CD4-positive, alpha-beta T cell treated with Interferon alpha-2 for 1 hour (primary cell): ENCODE measurements at regions not wholly inside any gene's neighbourhood (a gene's known extent, or its start where the extent isn't known, plus 50 kb on each side); places are given as distances from the start of the nearest gene placed in this dataset.

Experiments
- DNase-seq, 2 donors: peaks; one replicate each; pipeline ENCODE4 v3.0.0-alpha.2; 2020 to 2022

DNA sequence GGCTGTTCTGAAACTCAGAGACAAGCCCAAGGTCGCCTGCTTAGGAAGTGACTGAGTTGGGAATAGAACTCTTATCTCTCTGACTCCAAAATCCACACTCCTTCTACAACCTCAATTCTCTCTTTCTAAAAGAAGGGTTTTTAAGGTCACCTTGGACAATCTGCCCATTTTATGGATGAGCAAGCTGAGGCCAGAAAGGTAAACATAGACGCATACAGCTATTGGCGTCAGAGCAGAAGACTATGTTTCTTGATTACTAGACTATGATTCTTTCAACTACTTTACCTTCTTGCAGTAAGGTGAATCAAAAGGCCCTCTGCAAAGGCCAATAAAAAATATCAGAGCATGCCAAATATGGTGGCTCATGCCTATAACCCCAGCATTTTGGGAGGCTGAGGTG, 276.6 kb downstream of the CLIC5 start:
- DNase-seq: no peak

DNA sequence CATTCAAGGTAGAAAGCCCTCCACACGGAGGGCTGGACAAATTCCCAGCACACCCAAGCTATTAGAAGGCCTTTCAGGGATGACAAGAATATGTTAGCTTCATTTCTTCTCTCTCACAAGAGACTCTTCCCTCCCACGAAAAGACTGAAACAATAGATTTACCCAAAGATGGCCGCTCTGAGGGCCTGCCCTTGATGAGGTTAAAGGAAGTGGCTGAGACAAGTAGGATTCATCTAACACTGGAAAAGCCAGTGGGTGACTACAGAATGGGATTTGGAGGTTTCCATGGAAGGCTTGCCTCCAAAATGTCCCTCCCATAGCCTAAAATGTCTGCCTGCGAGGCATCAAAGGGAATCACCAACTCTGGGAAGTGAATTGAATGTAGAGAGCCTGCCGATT, 277.6 kb downstream of the CLIC5 start:
- no peak for DNase-seq

DNA sequence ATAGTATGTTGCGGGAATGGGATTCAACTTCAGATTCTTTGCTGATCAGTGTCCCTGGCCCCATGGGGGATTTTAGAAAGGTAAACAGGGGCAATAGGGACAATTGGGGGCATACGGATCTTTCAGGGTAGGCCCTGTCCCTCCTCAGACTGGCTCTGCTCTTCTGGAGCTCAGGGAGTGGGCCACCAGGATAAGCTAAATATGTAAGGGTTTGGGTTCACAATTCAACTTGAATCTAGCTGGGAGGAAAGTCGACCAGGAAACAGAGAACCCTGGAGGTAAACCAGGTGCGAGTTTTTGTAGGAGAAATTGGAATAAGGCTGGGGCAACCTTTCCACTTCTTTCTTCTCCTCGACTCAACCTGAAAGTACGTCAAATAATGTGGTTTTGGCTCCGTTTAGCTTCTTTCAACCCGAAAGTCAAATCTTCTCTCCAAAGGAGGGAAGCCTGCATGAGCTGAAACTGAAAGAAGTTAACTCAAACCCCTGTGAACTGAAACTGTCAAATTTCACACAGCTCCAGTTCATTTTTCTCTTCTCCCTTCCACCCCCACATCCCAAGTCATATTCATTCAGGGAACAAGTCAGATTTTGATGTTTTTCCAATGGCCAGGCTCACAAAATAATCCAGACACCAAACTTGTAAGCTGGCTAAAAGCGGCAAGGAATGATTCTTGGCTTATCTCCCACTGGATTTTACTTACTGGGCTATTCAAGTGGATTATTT, 278.2 kb downstream of the CLIC5 start:
- DNase-seq: peak in 1 of 2 donors; percentile 15

GRCh38 chr6:45736134-45736533, 279.5 kb downstream of the CLIC5 start:
- no peak for DNase-seq

DNA sequence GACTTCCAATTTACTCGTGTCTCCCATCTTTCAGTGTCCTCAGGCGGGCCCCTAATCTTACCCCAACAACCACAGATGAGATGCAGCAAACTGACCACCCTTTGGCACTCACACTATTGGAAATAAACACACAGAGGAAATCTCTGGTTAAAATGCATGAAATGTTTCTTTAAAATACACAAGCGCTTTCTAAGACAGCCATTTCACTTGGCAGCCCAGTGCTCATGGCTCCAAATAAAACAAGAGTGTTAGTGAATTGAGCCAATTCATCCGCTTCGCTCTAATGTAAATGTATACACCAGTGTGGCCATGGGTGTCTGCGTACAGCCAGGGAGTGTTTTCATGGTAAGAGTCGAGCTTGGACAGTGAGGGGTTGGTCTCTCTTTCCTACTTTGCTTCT, 282.9 kb downstream of the CLIC5 start:
- no peak for DNase-seq

DNA sequence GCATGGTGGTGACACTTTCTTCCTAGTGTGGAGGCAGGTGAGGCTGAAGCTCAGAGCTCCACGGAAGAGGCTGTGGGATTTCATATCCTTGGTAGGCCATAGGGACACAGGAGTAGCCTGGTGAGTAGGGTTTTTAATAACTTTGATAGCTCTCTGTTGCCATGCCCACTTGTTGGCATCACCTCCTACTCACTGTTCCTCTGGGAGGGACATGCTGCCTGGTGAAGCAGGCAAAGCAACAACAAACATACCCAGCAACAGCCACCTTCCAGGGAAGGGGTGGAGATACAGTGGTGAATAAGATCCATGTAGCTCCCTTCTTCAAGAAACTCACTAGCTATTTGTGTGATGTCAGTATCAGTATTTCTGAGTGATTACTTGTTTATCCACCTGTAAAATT, 285.4 kb downstream of the CLIC5 start:
- no peak for DNase-seq

DNA sequence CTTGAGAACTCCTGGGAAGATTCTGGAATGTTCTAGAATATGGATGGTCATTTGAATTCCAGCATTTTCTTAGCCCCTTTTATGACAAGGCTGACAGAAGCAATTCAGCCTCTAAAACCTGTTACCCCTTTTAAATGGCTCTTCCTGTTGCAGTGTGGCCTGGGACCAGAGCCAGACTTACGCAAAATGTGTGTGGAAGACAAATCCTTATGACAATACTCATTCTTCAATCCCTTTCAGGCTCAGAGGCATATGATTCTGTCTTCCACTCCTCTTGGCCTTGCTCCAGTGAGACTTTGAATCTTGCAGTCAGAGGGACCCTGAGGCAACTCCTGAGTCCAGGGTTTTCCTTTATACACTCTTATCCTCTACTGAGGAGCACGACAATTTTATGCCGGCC, 287.0 kb downstream of the CLIC5 start:
- DNase-seq: no peak

DNA sequence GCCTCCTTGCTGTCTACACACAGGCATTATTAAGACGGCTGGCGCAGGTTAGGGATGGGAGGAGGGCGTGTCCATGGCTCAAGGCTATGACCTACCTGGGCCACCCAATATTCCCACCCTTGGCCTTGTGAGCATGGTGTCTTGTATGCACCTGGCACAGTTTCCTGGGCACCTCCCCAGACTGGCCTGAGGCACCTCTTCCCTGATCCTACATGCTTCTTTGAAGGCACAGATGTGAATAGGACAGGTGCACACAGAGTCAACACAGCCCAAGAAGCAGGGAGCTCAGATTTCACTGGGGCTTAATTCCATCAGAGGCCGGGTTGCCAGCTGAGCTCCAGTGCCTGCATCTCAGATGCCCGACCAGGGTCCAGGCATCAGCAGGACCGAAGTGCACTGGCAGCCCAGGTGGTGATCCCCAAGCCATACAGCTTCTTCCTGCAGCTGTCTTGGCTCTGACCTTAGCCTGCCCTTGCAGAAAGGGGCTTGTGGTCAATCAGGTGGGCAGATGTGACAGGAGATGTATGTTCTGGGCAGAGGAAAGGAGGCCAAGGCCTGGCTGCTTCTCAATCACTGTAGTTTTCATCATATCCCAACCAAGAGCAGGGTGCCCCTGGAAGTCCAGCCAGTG, 287.7 kb downstream of the CLIC5 start:
- no peak for DNase-seq

DNA sequence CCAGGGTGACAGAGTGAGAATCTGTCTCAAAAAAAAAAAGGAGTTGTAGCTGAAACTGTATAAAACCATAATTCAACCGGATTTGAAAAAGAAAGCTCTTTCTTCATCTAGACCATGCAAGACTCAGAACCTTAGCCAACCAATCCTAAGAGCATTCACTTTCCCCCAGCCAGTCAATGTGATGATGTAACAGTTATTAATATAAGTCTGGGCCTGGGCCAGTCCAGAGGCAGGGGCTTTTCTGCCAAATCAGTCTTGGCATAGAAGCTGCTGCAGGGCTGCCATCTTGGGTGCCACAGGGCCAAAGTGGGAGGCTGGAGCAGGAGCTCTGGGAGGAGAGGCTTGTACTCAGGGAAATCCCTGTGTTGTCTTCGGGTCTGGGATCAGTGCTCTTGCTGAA, 288.4 kb downstream of the CLIC5 start:
- no peak for DNase-seq

DNA sequence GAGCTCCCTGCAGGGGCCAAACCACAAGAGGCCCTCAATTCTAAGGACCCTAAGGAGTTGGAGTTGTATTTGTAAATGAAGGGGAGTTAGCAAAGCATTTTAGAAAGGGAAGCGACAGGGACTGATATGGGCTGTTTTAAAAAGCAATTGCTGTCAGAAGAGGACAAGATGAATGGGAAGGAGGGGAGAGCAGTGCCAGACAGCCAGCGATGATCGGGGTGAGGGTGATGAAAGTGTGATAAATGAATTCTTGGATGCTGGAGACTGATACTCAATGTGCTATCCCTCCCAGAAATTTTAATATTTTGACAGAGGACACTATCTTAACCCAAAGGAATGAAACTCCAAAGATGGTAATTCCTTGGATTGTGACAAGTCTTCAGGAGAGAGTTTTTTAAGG, 289.2 kb downstream of the CLIC5 start:
- no peak for DNase-seq

GRCh38 chr6:45724511-45724910, 291.1 kb downstream of the CLIC5 start:
- DNase-seq: no peak

GRCh38 chr6:45724027-45724426, 291.6 kb downstream of the CLIC5 start:
- no peak for DNase-seq

DNA sequence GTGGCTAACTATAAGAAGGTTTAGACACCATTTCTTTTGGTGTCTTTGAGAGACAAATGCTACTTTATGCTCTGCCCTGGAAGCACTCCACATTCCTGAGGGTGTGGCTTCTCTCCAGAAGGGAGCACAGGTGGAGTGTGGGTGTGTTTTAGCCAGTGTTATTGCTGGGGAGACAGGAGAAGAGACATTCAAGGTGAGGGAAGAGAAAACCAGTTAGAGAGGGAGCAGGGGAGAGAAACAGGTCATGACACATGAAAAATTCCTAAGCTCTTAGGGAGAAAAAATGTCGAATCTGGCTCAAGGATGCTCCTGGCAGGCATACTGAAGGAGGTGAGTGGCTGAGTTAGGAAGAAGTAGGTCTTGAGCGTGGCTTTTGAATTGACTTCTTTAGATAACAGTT, 292.8 kb downstream of the CLIC5 start:
- DNase-seq: no peak

DNA sequence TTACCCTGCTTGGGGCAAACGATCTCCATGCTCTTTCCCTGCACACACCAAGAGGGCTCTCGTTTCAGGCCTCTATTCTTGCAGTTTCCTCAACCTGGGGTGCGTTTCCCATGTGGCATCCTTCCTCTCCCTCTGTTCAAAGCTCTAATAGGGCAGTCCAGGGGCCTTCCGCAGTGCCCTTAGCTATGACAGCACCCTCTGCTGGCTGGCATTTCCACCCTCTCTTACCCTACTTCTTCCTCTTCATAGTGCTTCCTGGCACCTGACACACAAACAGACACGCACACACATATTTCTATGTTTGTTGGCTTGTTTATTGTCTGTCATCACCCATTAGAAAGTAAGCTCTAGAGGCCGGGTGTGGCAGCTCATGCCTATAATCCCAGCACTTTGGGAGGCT, 294.0 kb downstream of the CLIC5 start:
- no peak for DNase-seq

DNA sequence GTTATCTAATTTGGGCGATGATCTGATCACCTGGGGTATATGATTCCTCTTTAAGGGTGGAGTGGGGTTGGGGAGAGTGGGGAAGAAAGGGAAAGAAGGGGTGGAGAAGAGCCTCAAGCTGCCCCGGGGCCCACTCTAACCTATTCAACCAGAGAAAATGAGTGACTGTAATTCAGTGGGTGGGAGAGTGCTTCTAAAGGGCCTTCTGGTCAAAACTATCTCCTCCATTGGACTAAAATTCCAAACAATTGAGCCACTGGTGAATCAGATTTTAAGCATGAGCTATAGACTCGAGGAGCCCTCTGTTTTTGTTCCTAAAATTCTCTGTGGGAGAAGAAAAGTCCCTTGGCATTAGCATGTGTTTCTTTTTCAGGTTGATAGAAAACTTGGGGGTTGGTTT, 296.8 kb downstream of the CLIC5 start:
- no peak for DNase-seq

DNA sequence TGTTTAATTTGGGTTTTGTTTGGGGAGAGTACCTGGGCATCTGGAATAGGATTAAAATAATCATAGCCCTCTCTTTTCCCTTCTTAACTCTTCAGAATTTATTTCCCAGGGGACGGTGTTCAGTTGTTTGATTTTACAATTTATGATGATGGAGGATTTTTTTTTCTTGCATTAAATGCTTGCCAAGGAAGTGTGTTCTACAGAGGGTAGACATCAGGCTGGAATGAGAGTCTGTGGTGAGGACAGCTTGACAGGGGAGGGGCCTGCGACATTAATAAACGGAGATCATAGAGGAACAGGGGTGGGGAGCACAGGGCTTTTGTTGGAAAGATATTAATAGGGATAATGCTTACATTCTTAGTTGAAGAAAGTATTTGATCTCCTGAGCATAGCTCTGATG, 297.5 kb downstream of the CLIC5 start:
- no peak for DNase-seq

DNA sequence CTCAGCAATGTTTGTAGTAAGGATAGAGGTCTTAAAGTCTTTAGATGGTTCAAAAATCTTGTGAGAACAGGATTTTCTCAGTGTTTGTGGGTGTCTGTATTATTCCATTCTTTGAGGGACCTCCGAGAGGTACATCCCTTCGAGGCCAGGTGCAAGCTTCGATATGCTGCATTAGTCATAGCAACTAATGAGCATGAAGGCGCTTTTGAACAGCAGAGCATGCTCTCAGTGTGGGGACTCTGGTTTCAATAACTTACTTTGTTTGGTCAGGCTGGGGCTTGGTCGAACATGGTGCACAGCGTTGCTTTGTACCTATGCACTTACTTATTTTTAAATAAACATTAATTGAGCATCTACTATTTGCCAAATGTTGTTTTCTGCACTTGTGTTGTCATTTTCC, 297.9 kb downstream of the CLIC5 start:
- DNase-seq: no peak

DNA sequence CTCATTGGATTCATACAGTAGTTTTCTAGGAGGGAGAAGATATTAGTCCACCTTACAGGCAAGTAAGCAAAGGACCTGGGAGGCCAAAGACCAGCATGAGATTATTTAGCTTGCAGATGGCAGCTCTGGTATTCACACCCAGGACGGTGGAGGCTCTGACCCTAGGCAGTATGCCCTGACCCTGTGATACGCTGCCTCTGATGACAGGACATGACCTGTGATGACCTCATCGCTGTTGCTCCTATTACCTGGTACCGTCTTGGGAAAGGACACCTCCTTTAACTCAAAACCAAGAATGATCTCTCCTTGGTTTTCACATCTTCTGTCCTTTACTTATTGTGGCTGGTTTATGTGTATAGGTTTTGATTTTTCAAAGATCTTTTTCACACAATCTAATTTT, 298.6 kb downstream of the CLIC5 start:
- no peak for DNase-seq

- DNase-seq: no peak
Observed at GRCh38 chr6:45715508-45715803, 300.2 kb downstream of the CLIC5 start.

DNA sequence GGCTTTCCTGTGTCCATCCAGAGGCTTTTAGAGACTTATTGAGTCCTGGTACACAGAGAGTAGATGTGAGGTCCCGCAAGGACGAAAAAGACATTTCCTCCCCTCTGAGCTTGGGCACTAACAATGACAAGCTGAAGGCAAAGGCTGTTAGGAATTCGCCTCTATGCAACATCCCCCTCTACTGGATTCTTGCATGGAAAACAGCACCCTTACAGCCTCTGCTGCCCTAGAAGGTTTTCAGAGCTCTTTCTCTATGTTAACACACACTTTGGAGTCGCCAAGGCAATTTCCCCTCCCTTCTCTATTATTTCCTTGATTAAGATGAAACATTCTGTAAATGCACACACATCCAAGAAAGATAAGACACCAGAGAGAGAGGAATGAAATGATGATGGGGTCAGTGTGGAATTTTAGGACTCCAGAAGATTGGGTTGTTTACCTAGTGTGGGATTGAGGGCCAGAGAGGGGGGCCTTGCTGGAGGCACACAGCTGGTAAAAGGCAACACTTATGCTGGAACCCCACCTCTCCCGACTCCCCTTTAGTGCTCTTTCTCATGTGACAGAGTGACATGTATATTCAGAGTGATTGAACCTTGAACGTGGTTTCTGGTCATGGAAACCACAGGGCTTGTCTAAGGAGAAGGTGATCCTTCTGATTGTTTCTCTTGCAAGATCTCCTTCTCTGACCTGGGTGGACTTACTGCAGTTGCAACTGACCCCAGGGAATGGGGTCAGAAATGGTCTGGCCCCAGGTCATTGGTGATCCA, 300.7 kb downstream of the CLIC5 start:
- DNase-seq: peak; percentile 59 to 78

DNA sequence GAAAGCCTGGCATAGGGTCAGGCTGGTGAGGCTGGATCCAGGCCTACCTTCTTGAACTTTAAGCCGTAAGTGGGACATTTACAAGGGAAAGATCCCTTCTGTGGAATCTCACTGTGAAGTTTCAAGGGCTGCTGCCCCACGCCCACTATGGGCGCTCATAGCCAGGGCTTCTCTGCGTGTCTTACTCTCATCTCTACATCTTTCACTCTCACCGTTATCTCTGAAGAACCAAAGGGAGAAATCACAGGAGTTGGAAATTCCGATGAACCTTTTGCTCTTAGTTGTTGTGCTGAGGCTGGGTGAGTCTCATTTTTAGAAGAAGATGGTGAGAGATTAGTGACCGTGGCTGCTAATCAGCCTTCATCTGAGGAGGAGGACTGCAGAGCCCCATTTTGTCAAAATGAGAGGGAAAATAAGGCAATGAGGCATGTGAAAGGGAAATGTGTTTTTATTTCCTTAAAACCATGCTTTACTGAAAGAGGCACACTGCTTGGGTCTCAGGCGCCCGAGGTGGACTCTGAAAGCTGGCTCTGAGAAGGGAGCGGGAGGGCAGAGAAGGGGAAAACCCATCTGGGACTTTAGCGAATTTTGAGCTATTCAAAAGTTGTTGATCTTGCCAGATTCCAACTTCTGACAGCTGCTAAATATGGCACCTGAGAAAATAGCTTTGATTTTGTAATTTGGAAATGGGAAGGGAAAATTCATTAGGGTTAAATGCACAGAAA, 301.5 kb downstream of the CLIC5 start:
- no peak for DNase-seq
